Neural cell (in vitro differentiated cells): ENCODE measurements at regions not wholly inside any gene's neighbourhood (a gene's known extent, or its start where the extent isn't known, plus 50 kb on each side); places are given as distances from the start of the nearest gene placed in this dataset.

ENCODE experiments used
- CTCF ChIP-seq: fragments of 450-650 bp; IDR thresholded peaks from 2 replicates; pipeline ENCODE4 v1.5.1; 2014; ENCODE audit warnings: antibody characterized with exemption, mild to moderate bottlenecking, moderate library complexity; ENCODE audit not compliant: poor library complexity, severe bottlenecking
- EP300 ChIP-seq: fragments of 450-650 bp; conservative IDR thresholded peaks from 2 replicates; pipeline ENCODE4 v1.6.1; 2014; ENCODE audit warnings: antibody characterized with exemption, mild to moderate bottlenecking, moderate library complexity; ENCODE audit not compliant: poor library complexity, severe bottlenecking
- EZH2 ChIP-seq: fragments of 200-600, 300-800 bp; shearing (Covaris generic), sonication (generic); IDR thresholded peaks from 2 replicates; pipeline ENCODE4 v1.6.1; 2014; ENCODE audit warnings: antibody characterized with exemption, low read length, borderline replicate concordance, mild to moderate bottlenecking; ENCODE audit not compliant: insufficient read depth, poor library complexity, severe bottlenecking
- MXI1 ChIP-seq: fragments of 450-650 bp; conservative IDR thresholded peaks from 2 replicates; pipeline ENCODE4 v1.6.1; 2014; ENCODE audit warnings: antibody characterized with exemption, mild to moderate bottlenecking; ENCODE audit not compliant: poor library complexity, severe bottlenecking
- POLR2AphosphoS5 ChIP-seq: IDR thresholded peaks from 2 replicates; pipeline ENCODE4 v1.6.1; 2012
- TAF1 ChIP-seq: IDR thresholded peaks from 2 replicates; pipeline ENCODE4 v1.6.1; 2012; ENCODE audit warnings: low read depth
- TF ChIP-seq, protein P1 (sequence below): IDR thresholded peaks from 2 replicates; pipeline ENCODE4 v1.6.1; 2012; ENCODE audit warnings: borderline replicate concordance

DNA sequence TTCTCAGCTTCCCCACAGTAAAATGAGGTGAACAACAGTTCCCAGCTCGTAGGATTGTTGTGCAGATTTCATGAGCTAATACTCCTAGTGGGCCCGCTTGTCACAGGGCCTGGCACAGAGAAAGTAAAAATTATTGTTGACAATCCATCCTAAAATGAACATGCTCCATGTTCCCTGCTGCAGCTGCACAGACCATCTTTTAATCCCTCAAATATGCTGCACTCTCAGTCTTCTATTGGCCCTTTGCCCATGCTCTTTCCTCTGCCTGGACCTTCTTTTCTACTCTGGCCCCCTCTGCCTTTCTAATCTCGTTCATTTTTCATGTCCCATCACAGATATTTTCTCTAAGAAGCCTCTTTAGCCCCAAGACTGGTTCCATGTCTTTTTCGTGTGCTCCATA is 117.7 kb upstream of the NR3C1 start:
- TF ChIP-seq CTCF, result no peak
- no peak for TF ChIP-seq EZH2
- TF ChIP-seq POLR2AphosphoS5, result no peak
- no peak for TF ChIP-seq TAF1
- TF ChIP-seq MXI1, result no peak
- TF ChIP-seq EP300, result no peak
- TF ChIP-seq, protein P1, sequence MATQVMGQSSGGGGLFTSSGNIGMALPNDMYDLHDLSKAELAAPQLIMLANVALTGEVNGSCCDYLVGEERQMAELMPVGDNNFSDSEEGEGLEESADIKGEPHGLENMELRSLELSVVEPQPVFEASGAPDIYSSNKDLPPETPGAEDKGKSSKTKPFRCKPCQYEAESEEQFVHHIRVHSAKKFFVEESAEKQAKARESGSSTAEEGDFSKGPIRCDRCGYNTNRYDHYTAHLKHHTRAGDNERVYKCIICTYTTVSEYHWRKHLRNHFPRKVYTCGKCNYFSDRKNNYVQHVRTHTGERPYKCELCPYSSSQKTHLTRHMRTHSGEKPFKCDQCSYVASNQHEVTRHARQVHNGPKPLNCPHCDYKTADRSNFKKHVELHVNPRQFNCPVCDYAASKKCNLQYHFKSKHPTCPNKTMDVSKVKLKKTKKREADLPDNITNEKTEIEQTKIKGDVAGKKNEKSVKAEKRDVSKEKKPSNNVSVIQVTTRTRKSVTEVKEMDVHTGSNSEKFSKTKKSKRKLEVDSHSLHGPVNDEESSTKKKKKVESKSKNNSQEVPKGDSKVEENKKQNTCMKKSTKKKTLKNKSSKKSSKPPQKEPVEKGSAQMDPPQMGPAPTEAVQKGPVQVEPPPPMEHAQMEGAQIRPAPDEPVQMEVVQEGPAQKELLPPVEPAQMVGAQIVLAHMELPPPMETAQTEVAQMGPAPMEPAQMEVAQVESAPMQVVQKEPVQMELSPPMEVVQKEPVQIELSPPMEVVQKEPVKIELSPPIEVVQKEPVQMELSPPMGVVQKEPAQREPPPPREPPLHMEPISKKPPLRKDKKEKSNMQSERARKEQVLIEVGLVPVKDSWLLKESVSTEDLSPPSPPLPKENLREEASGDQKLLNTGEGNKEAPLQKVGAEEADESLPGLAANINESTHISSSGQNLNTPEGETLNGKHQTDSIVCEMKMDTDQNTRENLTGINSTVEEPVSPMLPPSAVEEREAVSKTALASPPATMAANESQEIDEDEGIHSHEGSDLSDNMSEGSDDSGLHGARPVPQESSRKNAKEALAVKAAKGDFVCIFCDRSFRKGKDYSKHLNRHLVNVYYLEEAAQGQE, result no peak
